GM18517 (cell line): ENCODE measurements at regions not wholly inside any gene's neighbourhood (a gene's known extent, or its start where the extent isn't known, plus 50 kb on each side); places are given as distances from the start of the nearest gene placed in this dataset.
"Not testable (repeated sequence)": the region's sequence is repeated elsewhere in the genome, so short reads cannot be mapped to it uniquely, and the experiment has no call there.

Source experiments
- ATAC-seq: cut with Tn5 transposase; IDR thresholded peaks from one replicate; pipeline ENCODE4 v1.9.1; 2021; ENCODE audit warnings: mild to moderate bottlenecking, moderate library complexity; ENCODE audit not compliant: unreplicated experiment

DNA sequence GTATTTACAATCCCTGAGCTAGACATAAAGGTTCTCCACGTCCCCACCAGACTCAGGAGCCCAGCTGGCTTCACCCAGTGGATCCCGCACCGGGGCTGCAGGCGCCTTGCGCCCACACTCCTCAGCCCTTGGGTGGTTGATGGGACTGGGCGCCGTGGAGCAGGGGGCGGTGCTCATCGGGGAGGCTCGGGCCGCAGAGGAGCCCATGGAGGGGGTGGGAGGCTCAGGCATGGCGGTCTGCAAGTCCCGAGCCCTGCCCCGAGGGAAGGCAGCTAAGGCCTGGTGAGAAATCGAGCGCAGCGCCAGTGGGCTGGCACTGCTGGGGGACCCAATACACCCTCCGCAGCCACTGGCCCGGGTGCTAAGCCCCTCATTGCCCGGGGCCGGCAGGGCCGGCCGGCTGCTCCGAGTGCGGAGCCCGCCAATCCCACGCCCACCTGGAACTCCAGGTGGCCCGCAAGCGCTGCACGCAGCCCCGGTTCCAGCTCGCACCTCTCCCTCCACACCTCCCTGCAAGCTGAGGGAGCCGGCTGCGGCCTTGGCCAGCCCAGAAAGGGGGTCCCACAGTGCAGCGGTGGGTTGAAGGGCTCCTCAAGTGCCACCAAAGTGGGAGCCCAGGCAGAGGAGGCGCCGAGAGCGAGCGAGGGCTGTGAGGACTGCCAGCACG is 260.9 kb upstream of the BTG1 start:
- not testable (repeated sequence) for ATAC-seq

DNA sequence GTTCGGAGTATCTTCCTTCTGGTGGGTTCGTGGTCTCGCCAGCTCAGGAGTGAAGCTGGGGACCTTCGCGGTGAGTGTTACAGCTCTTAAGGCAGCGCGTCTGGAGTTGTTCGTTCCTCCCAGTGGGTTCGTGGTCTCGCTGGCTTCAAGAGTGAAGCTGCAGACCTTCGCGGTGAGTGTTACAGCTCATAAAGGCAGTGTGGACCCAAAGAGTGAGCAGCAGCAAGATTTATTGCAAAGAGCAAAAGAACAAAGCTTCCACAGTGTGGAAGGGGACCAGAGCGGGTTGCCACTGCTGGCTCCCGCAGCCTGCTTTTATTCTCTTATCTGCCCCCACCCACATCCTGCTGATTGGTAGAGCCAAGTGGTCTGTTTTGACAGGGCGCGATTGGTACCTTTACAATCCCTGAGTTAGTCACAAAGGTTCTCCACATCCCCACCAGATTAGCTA is 260.2 kb upstream of the BTG1 start:
- ATAC-seq: not testable (repeated sequence)

DNA sequence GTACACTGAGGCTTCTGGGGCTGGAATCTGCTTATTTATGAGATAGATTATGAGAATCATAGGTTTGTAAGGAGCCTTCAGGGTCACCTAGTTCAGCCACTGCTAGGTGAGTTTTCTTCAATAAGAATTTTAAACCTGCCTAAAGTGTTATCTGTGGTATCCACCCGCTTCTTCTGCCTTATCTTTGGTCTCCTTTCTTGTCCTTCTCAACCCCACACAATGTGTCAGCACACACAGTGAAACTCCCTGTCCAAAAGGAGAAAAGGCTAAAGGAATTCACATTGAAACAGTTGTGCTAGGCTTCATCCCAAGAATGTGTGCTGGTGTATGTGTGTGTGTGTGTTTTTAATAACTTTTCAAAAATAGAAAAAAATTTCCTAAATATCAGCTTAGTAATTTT is 259.3 kb upstream of the BTG1 start:
- ATAC-seq: no peak

DNA sequence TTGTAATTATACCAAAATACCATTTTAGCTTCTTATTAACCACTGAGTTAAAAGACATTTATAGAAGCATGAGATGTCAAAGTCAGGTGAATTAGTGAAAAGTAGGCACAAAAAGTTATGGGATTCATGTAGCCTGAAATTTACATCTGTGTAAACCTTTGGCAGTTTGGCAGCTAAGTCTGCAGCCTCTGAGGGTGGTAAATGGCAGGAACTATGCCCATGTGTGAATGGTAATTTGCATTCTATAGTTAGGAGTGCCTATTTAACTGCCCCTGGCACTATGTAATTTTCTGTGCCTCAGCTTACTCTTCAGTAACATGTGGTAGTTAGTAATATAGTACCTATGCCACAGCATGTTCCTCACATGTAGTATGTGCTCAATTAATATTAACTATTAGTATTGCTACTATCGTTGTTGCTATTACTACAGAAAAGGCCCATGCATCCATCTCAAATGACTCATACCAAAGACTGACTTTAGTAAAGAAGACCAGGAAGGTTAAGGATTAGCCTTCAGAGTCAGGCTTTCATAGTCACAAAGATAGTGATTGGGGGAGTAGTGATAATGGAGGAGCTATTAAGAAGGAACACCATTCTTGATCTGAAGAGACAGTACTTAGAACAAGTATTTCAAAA is 258.7 kb upstream of the BTG1 start:
- no peak for ATAC-seq

DNA sequence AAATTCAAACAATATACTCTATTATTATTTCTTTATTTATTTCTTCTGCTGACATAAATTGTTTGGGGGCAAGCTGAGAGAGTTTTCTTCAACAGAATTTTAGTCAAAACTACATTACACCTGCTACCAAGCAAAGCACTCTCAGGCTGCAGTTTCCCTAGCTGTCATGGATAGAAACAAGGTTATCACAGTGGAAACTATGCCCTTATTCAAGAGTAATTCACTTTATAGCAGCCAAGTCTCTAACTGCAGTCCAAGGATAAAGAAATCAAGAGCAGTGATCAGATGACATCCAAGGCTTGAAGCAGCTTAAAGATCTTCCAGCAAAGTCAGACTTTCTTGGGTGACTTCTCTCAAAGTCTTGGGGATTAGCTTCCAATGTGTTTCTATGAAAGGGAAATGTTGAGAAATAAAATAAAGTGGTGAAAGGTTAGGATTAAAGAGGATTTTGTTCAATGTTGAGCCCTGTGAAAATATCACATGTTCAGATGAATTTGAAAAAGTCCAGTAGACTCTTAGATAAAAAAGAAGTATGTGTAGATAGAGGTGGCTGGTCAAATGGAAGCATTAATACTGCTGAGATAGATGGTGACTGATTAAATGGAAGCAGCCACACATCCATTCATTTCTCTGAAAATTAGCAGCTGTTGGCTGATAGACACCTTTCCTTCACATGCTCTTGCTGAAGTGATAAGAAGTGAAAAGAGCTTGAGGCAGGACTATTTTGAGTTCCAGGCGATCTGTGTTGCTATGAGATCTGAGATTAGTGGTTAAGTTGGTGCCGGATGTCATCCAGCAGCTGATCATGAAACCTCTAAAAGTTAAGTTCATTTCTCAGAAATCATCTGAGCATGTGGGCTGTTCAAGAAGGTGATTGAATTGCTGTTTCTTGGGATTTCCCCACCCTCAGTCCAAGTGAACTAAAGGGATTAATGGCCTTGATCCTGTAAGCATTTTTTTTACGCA is 257.8 kb upstream of the BTG1 start:
- peak; percentile 94 for ATAC-seq

DNA sequence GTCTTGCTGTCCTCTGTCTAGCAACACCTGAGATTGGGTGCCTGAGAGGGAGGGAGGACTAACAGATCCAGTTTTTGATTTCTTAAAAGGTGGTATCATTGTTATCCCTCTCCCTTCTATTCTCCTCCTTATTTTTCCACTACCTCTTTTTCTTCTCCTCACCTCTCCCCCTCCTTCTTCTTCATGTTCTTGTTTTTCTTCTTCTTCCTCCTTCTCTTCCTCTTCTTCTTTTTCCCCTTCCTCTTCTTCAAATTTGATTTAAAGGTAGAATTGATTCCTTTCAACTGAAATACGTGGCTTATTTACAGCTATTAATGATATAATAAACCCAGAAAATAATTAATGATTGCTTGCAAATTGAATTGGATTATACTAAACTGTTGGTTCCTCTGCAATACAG is 256.8 kb upstream of the BTG1 start:
- ATAC-seq: no peak

DNA sequence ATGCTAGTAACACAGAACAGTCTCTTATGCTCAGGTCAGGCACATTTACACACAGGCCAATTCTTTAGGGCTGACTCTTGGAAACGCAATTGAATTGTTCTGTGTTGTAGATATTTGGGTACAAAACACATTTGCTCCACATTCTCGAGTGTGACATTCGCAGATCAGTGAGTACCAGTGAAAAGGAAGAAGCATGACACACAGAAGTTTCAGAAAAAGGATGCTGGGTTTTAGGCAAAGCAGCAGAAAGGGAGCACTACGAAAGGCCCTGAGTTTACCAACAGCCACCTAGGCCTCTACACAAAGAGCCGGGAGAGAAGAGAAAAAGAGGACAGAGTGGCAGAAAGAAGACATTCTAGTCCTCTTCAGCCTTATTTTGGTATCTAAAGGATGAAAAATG is 254.4 kb upstream of the BTG1 start:
- no peak for ATAC-seq

DNA sequence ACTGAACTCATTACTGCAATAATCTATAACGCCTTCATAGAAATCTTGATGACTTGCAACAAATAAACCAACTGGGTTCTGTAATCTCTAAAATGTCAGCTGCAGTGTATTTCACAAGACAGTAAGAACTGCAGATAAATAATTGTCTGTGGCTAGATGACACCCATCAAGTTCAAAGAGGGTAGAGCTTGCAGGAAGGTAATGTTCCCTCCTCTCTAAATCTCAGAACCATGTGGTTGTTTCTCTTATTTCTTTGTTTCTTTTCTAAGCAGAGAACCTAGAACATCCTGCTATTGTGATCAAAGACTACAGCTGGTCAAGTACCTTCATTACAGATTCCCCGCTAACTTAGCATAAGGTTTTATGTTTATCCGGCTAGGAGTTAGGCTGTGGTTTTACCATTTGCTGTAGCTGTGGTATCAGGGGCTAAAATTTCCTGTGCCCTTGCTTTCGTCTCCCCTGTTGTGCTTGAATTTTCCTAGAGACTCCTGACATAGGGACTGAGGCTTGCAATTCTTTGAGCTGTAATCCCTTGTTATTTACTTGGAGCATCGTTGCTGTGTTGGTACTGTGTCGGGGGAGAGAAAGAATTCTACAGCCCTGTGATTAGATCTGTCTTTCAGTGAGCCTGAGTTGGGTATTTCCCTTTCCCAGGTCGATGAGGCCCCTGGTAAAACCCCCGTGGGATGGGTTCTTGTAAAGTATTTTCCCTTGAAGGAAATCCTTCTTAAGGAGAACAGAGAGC is 253.1 kb upstream of the BTG1 start:
- no peak for ATAC-seq

DNA sequence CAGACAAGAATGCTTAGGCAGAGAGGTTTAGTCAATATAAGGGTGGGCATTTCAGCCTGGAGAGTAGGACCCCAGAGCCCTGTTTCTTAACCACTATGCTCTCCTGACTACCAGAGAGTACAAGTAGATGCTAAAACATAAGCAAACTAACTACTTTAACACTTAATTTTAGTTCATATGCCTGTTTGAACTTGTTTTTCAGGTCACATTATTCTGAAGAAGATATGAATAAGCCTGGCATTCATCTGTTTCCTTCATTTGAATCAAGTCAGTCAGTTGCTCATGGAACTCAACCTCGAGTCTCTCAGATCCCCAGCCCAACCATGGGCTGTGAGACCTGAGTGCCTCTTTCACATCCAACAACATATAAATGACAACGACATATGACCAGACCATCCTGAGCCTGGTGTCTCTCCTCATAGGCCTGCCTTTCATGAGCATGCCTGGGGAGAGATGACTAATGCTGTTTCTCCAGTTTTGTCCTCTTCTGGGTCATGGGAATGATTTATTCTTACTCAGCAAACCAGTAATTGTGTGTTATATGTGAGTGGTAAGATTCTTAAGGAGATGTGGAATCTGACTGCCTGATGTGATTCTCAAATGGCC is 251.1 kb upstream of the BTG1 start:
- ATAC-seq: no peak

DNA sequence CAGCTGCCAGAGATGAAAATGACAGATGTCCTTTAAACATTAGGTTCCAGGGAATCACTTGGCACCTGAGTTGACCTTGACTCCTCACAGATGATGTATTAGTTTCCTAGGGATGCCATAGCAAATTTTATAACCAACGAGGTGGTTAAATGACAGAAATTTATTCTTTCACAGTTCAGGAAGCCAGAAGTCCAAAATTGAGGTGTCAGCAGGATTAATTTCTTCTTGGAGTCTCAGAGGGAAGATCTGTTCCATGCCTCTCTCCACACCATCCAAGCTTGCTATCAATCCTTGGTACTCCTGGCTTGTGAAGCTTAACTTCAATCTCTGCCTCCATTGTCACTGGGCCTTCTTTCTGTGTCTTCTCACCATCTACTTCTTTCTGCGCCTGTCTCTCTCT is 249.7 kb upstream of the BTG1 start:
- ATAC-seq: no peak

DNA sequence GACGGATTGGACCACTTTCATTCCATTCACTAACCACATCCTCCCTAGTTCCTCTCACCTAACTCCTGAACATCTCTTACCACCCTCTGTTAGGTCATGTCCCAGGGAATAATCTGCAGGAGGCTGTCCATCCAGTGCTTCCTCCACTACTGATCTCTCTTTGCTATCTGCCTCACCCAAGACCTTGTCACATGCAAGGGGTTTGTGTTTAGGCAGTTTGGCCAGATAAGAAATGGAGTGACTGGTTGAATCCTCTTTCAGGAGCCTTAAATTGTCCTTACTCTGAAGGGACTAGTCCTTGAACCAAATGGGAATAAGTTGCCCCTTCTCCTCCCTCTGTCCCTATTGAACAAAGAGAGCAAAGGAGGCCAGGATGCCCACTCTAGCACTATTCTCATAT is 249.2 kb upstream of the BTG1 start:
- ATAC-seq: no peak

DNA sequence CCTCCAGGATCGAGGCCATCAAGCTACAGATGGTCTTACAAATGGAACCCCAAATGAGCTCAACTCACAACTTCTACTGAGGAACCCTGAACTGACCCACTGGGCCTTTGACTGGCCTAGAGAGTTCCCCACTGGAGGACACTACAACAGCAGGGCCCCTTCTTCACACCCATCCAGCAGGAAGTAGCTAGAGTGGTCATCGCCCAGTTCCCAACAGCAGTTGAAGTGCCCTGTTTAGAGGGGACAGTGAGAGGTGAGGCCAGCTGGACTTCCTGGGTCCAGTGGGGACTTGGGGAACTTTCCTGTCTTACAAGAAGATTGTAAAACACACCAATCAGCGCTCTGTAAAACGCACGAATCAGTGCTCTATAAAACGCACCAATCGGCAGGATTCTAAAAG is 247.9 kb upstream of the BTG1 start:
- ATAC-seq: no peak

DNA sequence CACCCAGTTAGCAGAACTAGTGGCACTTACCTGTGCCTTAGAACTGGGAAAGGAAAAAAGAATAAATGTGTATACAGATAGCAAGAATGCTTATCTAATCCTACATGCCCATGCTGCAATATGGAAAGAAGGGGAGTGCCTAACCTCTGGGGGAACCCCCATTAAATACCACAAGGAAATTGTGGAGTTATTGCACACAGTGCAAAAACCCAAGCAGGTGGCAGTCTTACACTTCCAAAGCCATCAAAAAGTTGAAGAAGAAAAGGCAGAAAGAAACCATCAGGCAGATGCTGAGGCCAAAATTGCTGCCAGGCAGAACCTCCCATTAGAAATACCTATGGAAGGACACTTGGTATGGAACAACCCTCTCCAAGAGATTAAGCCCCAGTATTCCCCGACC is 246.1 kb upstream of the BTG1 start:
- ATAC-seq: not testable (repeated sequence)

DNA sequence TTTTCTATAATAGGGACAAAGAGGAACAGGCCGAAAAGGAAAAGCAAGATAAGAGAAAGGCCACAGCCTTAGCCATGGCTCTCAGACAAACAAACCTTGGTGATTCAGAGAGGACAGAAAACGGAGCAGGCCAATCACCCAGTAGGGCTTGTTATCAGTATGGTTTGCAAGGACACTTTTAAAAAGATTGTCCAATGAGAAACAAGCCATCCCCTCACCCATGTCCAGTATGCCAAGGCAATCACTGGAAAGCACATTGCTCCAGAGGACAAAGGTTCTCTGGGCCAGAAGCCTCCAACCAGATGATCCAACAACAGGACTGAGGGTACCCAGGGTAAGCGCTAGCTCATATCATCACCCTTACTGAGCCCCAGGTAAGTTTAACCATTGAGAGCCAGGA is 243.8 kb upstream of the BTG1 start:
- no peak for ATAC-seq

DNA sequence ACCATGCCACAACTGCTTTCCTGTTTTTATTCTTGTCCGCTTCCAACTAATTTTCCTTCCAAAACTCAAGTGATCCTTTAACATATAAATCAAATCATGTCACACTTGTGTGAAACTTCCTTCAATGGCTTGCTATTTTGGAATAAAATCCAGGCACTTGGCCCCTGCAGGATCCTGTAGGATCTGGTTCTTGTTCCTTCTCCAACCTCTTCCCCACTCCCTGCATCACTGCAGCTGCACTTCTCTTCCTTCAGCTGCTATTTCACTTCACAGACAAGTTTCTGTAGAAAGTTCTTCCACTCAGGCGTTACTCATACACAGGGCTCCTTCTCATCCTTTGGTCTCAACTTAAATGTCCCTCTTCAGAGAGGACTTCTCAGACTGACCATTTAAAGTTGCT is 239.7 kb upstream of the BTG1 start:
- ATAC-seq: no peak

DNA sequence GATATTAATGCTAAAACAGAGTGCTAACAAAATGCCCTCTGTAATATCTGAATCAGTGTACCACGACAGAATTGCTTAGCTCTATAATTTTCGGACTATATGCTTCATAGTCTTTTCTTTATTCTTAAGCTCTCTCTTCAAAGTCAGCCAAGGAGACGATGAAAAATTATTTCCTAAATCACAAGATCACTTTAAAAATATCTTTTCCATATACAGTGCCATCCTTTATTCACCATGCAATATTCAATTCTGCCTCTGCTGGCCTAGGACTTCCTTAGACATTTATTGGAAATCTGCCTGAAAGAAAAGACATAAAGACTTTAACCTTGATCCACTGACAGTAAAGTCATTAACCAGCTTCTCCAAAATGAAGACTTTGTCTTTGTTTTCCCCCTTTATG is 238.9 kb upstream of the BTG1 start:
- no peak for ATAC-seq

DNA sequence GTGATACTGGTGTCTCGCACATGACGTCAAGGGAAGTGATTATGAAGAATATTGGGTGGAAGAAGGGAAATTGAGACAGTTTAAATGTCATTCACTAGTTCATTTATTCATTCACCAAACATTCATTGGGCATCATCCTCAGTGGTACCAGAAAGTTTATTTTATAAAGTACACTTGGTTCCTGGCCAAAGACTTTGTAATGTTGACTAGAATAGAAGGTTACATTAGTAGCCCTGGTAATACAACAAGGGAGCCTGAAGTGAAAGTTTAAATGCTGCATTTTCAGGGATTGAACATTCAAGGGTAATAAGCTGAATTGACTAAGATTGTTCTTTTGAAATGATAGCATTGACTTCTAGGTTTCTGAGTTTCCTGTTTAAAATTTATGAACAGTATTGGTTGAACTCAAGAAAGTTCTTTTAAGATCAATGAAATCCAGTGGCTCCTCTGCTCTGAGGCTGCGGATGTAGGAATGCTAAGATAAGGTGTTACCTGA is 236.8 kb upstream of the BTG1 start:
- no peak for ATAC-seq

DNA sequence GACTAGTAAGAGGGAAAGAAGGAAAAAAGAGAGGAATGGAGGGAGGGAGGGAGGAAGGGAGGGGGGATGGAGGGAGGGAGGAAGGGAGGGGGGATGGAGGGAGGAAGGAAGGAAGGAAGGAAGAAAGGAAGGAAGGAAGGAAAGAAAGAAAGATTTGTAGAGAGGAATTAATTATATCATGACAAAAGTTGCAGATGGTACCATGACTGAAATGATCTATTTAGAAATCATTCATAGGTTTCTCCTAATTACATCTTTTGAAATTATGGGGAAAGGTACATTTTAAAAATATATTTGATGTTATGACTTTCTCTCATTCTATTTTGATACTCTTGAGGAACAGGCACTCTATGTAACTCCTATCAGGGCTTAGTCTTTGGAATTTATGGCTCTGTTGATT is 236.2 kb upstream of the BTG1 start:
- no peak for ATAC-seq

DNA sequence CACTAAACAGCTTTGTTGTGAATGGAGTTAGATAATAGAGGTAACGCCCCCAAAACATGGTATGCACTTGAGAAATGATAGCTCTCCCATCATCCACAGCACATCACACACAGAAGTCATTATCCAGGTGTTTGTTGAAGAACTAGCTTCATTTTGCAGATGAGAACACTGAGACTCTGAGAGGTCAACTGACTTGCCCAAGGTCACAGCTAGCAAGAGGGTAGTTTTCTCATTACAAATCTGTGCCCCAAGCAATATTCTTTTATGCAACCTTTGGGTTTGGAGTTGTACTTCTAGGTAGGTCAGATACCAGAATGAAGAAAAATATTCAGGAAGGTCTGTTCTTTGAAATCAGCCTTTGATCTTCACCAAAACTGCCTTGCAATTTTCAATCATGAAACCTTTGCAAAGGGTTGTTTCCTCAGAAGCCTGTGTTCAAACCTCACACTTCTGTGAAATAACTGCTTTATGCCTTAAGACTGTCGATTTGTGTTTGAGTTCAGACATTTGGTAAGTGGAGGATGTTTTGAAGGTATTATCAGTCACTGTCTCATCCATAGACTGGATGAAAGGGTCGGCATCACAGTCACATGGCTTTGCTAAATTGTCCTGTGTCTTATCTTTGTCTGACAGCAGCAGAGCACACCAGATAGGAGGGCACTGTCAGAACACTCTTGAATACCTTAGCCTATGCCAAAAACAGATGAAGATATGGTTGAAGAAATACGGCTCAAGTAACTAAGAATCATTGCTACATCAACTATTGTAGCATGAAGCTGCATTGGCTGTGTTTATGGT is 233.2 kb upstream of the BTG1 start:
- no peak for ATAC-seq

DNA sequence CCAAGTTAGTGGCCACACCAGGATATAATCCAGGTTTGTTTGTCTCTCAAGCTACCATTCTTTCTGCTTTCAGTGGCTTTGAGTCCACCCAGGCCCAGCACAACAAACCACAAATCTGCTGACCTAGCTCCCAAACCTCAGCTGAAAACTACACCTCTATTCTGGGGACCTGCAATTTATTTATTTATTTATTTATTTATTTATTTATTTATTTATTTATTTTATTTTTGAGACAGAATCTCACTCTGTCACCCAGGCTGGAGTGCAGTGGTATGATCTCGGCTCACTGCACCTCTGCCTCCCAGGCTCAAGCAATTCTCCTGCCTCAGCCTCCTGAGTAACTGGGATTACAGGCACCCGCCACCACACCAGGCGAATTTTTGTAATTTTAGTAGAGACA is 229.9 kb upstream of the BTG1 start:
- ATAC-seq: not testable (repeated sequence)
